Cardiac muscle cell (in vitro differentiated cells and primary cell): ENCODE measurements at regions not wholly inside any gene's neighbourhood (a gene's known extent, or its start where the extent isn't known, plus 50 kb on each side); places are given as distances from the start of the nearest gene placed in this dataset.
"Not testable (repeated sequence)": the region's sequence is repeated elsewhere in the genome, so short reads cannot be mapped to it uniquely, and the experiment has no call there.

ENCODE experiments used
- DNase-seq, 2 donors: peaks; one replicate each; pipeline versions ENCODE4 v3.0.0 to v3.0.0-alpha.2; 2010 to 2017; ENCODE audit warnings: low read depth in 1 of 2, low spot score in 1 of 2
- H3K27ac ChIP-seq: fragments of 200-600 bp; sonication (generic); 2 replicates; pipeline ENCODE4 v1.5.1; 2016
- H3K27me3 ChIP-seq: fragments of 200-600 bp; sonication (generic); 2 replicates; pipeline ENCODE4 v1.6.0; 2016; ENCODE audit warnings: control low read depth
- H3K36me3 ChIP-seq: fragments of 200-600 bp; sonication (generic); 2 replicates; pipeline ENCODE4 v1.5.1; 2016; ENCODE audit warnings: control low read depth
- H3K4me1 ChIP-seq: fragments of 200-600 bp; sonication (generic); 2 replicates; pipeline ENCODE4 v1.8.1; 2017; ENCODE audit warnings: low read depth, mild to moderate bottlenecking, mixed run types
- H3K4me3 ChIP-seq: fragments of 200-600 bp; sonication (generic); 2 replicates; pipeline ENCODE4 v1.5.1; 2016; ENCODE audit warnings: mild to moderate bottlenecking
- H3K9me3 ChIP-seq: fragments of 200-600 bp; sonication (generic); 2 replicates; pipeline ENCODE4 v1.5.1; 2017; ENCODE audit warnings: low read depth, mild to moderate bottlenecking, control low read depth
- TF ChIP-seq, protein P1 (sequence below): IDR thresholded peaks from 2 replicates; pipeline ENCODE4 v1.5.1; 2012; ENCODE audit warnings: low read depth, mild to moderate bottlenecking, low read length

GRCh38 chrY:12292542-12292941 is 408.5 kb upstream of the USP9Y start:
- H3K4me3 ChIP-seq, result no peak overlapping the region
- no peaks in the 10 kb centered on the region for H3K4me1 ChIP-seq
- TF ChIP-seq, protein P1, sequence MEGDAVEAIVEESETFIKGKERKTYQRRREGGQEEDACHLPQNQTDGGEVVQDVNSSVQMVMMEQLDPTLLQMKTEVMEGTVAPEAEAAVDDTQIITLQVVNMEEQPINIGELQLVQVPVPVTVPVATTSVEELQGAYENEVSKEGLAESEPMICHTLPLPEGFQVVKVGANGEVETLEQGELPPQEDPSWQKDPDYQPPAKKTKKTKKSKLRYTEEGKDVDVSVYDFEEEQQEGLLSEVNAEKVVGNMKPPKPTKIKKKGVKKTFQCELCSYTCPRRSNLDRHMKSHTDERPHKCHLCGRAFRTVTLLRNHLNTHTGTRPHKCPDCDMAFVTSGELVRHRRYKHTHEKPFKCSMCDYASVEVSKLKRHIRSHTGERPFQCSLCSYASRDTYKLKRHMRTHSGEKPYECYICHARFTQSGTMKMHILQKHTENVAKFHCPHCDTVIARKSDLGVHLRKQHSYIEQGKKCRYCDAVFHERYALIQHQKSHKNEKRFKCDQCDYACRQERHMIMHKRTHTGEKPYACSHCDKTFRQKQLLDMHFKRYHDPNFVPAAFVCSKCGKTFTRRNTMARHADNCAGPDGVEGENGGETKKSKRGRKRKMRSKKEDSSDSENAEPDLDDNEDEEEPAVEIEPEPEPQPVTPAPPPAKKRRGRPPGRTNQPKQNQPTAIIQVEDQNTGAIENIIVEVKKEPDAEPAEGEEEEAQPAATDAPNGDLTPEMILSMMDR, result no peak
- no peaks in the 10 kb centered on the region for H3K9me3 ChIP-seq
- DNase-seq, result no peak
- H3K27me3 ChIP-seq, result no peaks in the 10 kb centered on the region
- H3K27ac ChIP-seq, result no peak overlapping the region
- H3K36me3 ChIP-seq, result no peaks in the 10 kb centered on the region

GRCh38 chrY:12296460-12296859 is 404.6 kb upstream of the USP9Y start:
- Histone ChIP-seq H3K27ac (no peak overlapping the region), H3K36me3 (no peaks in the 10 kb centered on the region), H3K4me1 (no peaks in the 10 kb centered on the region), H3K9me3 (no peaks in the 10 kb centered on the region), H3K4me3 (no peak overlapping the region), H3K27me3 (no peaks in the 10 kb centered on the region)
- DNase-seq, result no peak
- TF ChIP-seq, protein P1, result no peak

DNA sequence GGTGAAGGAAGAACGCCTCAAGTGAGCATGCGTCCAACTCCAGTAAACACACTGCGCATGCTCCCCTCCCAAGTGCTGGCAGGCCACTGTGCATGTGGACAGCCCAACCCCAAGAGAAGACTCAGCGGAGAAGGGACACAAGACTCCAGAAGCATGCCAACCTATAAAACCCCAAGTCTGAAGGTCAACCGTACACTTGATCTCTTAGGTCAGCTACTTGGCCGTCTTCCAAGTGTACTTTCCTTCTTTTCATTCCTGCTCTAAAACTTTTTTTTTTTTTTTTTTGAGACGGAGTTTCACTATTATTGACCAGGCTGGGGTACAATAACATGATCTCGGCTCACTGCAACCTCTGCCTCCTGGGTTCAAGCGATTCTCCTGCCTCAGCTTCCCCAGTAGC is 401.2 kb upstream of the USP9Y start:
- H3K27ac ChIP-seq, H3K4me3 ChIP-seq, H3K4me1 ChIP-seq, H3K36me3 ChIP-seq, H3K27me3 ChIP-seq, H3K9me3 ChIP-seq: not testable (repeated sequence)
- peak in 1 of 2 donors; percentile 0 for DNase-seq

GRCh38 chrY:12303464-12303863 is 397.6 kb upstream of the USP9Y start:
- TF ChIP-seq, protein P1, result no peak
- H3K27me3 ChIP-seq, result no peaks in the 10 kb centered on the region
- no peaks in the 10 kb centered on the region for H3K36me3 ChIP-seq
- no peaks in the 10 kb centered on the region for H3K4me1 ChIP-seq
- H3K4me3 ChIP-seq, result no peak overlapping the region
- H3K9me3 ChIP-seq, result no peaks in the 10 kb centered on the region
- DNase-seq, result no peak
- no peak overlapping the region for H3K27ac ChIP-seq

GRCh38 chrY:12305456-12305855 is 395.6 kb upstream of the USP9Y start:
- TF ChIP-seq, protein P1, result no peak
- no peaks in the 10 kb centered on the region for H3K36me3 ChIP-seq
- no peak for DNase-seq
- H3K27me3 ChIP-seq, result no peaks in the 10 kb centered on the region
- no peaks in the 10 kb centered on the region for H3K9me3 ChIP-seq
- H3K4me3 ChIP-seq, result no peak overlapping the region
- no peak overlapping the region for H3K27ac ChIP-seq
- no peaks in the 10 kb centered on the region for H3K4me1 ChIP-seq

DNA sequence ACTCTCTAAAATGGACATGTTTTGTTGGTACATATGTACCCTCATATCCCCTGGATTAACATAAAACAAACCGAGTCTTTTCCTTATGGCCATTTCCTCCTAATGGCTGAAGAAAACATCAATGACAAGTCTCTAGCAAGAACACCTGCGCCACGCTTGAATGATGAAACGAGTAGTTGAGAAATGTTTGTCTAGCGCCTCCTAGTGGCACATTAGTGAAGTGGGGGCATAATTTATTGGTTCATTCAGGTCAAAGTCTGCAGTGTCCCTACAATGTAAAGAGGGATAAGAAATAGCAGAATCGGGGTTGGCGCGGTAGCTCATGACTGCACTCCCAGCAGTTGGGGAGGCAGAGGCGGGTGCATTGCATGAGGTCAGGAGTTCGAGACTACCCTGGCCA is 391.8 kb upstream of the USP9Y start:
- Histone ChIP-seq H3K36me3 (no peaks in the 10 kb centered on the region), H3K27ac (no peak overlapping the region), H3K4me3 (no peak overlapping the region), H3K27me3 (no peaks in the 10 kb centered on the region), H3K9me3 (no peaks in the 10 kb centered on the region), H3K4me1 (no peaks in the 10 kb centered on the region)
- no peak for DNase-seq
- TF ChIP-seq, protein P1, result no peak
